ENCODE measurements at regions not wholly inside any gene's neighbourhood (a gene's known extent, or its start where the extent isn't known, plus 50 kb on each side); places are given as distances from the start of the nearest gene placed in this dataset.

DNA sequence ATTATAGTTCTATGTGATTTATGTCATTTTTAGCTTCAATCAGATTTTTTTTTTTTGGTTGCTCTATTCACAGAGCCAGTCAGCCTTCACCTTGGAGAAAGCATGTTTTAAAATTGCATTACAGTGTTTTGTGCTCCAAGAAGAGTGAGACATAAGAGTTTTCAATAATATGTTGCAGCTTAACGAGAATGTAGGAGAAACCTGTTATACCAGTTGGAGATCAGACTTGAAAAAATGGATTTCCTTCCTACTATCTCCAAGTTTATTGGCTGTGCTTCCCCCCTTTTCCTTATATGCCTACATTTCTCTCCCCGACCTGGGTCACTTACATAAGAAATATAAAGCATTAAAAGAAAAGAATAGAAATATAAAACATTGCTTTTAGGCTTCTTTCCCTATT, 123.9 kb upstream of the ARGLU1 start:
- TF ChIP-seq, protein P1, sequence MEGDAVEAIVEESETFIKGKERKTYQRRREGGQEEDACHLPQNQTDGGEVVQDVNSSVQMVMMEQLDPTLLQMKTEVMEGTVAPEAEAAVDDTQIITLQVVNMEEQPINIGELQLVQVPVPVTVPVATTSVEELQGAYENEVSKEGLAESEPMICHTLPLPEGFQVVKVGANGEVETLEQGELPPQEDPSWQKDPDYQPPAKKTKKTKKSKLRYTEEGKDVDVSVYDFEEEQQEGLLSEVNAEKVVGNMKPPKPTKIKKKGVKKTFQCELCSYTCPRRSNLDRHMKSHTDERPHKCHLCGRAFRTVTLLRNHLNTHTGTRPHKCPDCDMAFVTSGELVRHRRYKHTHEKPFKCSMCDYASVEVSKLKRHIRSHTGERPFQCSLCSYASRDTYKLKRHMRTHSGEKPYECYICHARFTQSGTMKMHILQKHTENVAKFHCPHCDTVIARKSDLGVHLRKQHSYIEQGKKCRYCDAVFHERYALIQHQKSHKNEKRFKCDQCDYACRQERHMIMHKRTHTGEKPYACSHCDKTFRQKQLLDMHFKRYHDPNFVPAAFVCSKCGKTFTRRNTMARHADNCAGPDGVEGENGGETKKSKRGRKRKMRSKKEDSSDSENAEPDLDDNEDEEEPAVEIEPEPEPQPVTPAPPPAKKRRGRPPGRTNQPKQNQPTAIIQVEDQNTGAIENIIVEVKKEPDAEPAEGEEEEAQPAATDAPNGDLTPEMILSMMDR (IDR thresholded peaks at IDR 0.05): no peak
- no peak for TF ChIP-seq POLR2A (IDR thresholded peaks at IDR 0.05)
